Upper lobe of right lung (tissue), 1 donor: ENCODE measurements at regions not wholly inside any gene's neighbourhood (a gene's known extent, or its start where the extent isn't known, plus 50 kb on each side); places are given as distances from the start of the nearest gene placed in this dataset.

Experiments used
- ATAC-seq: fragments of 200-7000 bp; cut with Tn5 transposase; one replicate; pipeline ENCODE4 v1.9.1; 2020; ENCODE audit warnings: mild to moderate bottlenecking, moderate library complexity
- DNase-seq: peaks from one replicate; pipeline ENCODE4 v3.0.0-alpha.2; 2020
- H3K27ac ChIP-seq: fragments of 200-600 bp; one replicate; pipeline ENCODE4 v1.8.0; 2022
- H3K27me3 ChIP-seq: fragments of 200-600 bp; one replicate; pipeline ENCODE4 v1.8.0; 2022; ENCODE audit warnings: mild to moderate bottlenecking
- H3K36me3 ChIP-seq: fragments of 200-600 bp; one replicate; pipeline ENCODE4 v1.8.0; 2022
- H3K4me1 ChIP-seq: fragments of 200-600 bp; one replicate; pipeline ENCODE4 v1.8.0; 2022
- H3K4me3 ChIP-seq: fragments of 200-600 bp; one replicate; pipeline ENCODE4 v1.8.0; 2022; ENCODE audit warnings: mild to moderate bottlenecking
- H3K9me3 ChIP-seq: fragments of 200-600 bp; one replicate; pipeline ENCODE4 v1.8.0; 2022
- CTCF ChIP-seq: fragments of 200-600 bp; IDR thresholded peaks from one replicate; pipeline ENCODE4 v1.8.0; 2022; ENCODE audit warnings: antibody characterized with exemption
- intact Hi-C: fragments of 100-400 bp; cut with DNase I; formaldehyde crosslinking; loops from one replicate; pipeline ENCODE4 v1.11.0; 2022
- donor health status: DM: no; HTN: yes; CAD: no; lungs with severe emphysema.

GRCh38 chr2:37472959-37473358, 128.5 kb downstream of the QPCT start:
- DNase-seq = peak; percentile 67
- peak; percentile 83 for ATAC-seq
- no peaks in the 10 kb centered on the region for H3K9me3 ChIP-seq

GRCh38 chr2:37476411-37476810, 132.0 kb downstream of the QPCT start:
- Histone ChIP-seq H3K9me3 (no peaks in the 10 kb centered on the region), H3K27me3 (no peaks in the 10 kb centered on the region), H3K4me1 (peaks cover 5% of the 10 kb centered on the region), H3K27ac (no peak overlapping the region), H3K4me3 (no peak overlapping the region), H3K36me3 (no peaks in the 10 kb centered on the region)
- intact Hi-C loops = no loop called here
- ATAC-seq (no peak), DNase-seq (no peak)
- TF ChIP-seq CTCF = no peak

More at GRCh38 chr2:37472959-37473358, 128.5 kb downstream of the QPCT start:
- no peak for TF ChIP-seq CTCF
- H3K4me3 ChIP-seq = no peak overlapping the region
- H3K36me3 ChIP-seq = no peaks in the 10 kb centered on the region
- no peak overlapping the region for H3K27ac ChIP-seq
- intact Hi-C loops = no loop called here
- no peaks in the 10 kb centered on the region for H3K27me3 ChIP-seq
- H3K4me1 ChIP-seq = peaks cover 5% of the 10 kb centered on the region

GRCh38 chr2:37477921-37478320, 133.5 kb downstream of the QPCT start:
- DNase-seq (no peak), ATAC-seq (no peak)
- no peak overlapping the region for H3K4me3 ChIP-seq
- intact Hi-C loops = no loop called here
- no peak for TF ChIP-seq CTCF
- no peaks in the 10 kb centered on the region for H3K36me3 ChIP-seq
- no peaks in the 10 kb centered on the region for H3K4me1 ChIP-seq
- no peaks in the 10 kb centered on the region for H3K27me3 ChIP-seq
- no peaks in the 10 kb centered on the region for H3K9me3 ChIP-seq
- H3K27ac ChIP-seq = no peak overlapping the region

GRCh38 chr2:37481244-37481643, 136.8 kb downstream of the QPCT start:
- ATAC-seq (no peak), DNase-seq (no peak)
- H3K9me3 ChIP-seq = no peaks in the 10 kb centered on the region
- H3K27me3 ChIP-seq = no peaks in the 10 kb centered on the region
- no peak overlapping the region for H3K4me3 ChIP-seq
- no peaks in the 10 kb centered on the region for H3K36me3 ChIP-seq
- no peak for TF ChIP-seq CTCF
- H3K4me1 ChIP-seq = no peaks in the 10 kb centered on the region
- H3K27ac ChIP-seq = no peak overlapping the region
- intact Hi-C loops = no loop called here

- no peak for TF ChIP-seq CTCF
- H3K4me1 ChIP-seq = no peaks in the 10 kb centered on the region
- no peak for DNase-seq
- H3K4me3 ChIP-seq = no peak overlapping the region
- ATAC-seq = no peak
- H3K9me3 ChIP-seq = no peaks in the 10 kb centered on the region
- no peaks in the 10 kb centered on the region for H3K36me3 ChIP-seq
- no peak overlapping the region for H3K27ac ChIP-seq
- H3K27me3 ChIP-seq = no peaks in the 10 kb centered on the region
- intact Hi-C loops = no loop called here
Measured at GRCh38 chr2:37489041-37489456, 144.6 kb downstream of the QPCT start.

- H3K27ac ChIP-seq = no peak overlapping the region
- ATAC-seq = no peak
- DNase-seq = no peak
- intact Hi-C loops = no loop called here
- TF ChIP-seq CTCF = no peak
- no peak overlapping the region for H3K4me3 ChIP-seq
- no peaks in the 10 kb centered on the region for H3K27me3 ChIP-seq
- no peaks in the 10 kb centered on the region for H3K4me1 ChIP-seq
- H3K9me3 ChIP-seq = no peaks in the 10 kb centered on the region
- no peaks in the 10 kb centered on the region for H3K36me3 ChIP-seq
Measured at GRCh38 chr2:37489536-37489935, 145.1 kb downstream of the QPCT start.
